ENCODE measurements at regions not wholly inside any gene's neighbourhood (a gene's known extent, or its start where the extent isn't known, plus 50 kb on each side); places are given as distances from the start of the nearest gene placed in this dataset.
"Not testable (repeated sequence)": the region's sequence is repeated elsewhere in the genome, so short reads cannot be mapped to it uniquely, and the experiment has no call there.

GRCh38 chr6:146925846-146926245, 278.4 kb upstream of the STXBP5 start:
- Histone ChIP-seq H3K4me1 (ENCODE audit: insufficient read depth, low read length) (no peaks in the 10 kb centered on the region), H3K4me3 (ENCODE audit: low read length) (no peak overlapping the region), H3K27ac (ENCODE audit: low read length) (no peak overlapping the region), H3K9ac (ENCODE audit: low read depth, low read length) (no peak overlapping the region), H3K27me3 (ENCODE audit: insufficient read depth, low read length) (no peaks in the 10 kb centered on the region), H3K9me3 (ENCODE audit: insufficient read depth, low read depth, low read length) (no peaks in the 10 kb centered on the region), H3K36me3 (ENCODE audit: insufficient read depth, low read depth, low read length) (no peaks in the 10 kb centered on the region)

- H3K36me3 ChIP-seq (ENCODE audit: insufficient read depth, low read depth, low read length) = no peaks in the 10 kb centered on the region
- no peak overlapping the region for H3K9ac ChIP-seq (ENCODE audit: low read depth, low read length)
- H3K4me3 ChIP-seq (ENCODE audit: low read length) = no peak overlapping the region
- H3K4me1 ChIP-seq (ENCODE audit: insufficient read depth, low read length) = no peaks in the 10 kb centered on the region
- no peaks in the 10 kb centered on the region for H3K9me3 ChIP-seq (ENCODE audit: insufficient read depth, low read depth, low read length)
- H3K27me3 ChIP-seq (ENCODE audit: insufficient read depth, low read length) = no peaks in the 10 kb centered on the region
- H3K27ac ChIP-seq (ENCODE audit: low read length) = no peak overlapping the region
These were observed 275.7 kb upstream of the STXBP5 start for GRCh38 chr6:146928503-146928902.

GRCh38 chr6:146931214-146931613, 273.0 kb upstream of the STXBP5 start:
- Histone ChIP-seq H3K4me3 (ENCODE audit: low read length) (no peak overlapping the region), H3K27me3 (ENCODE audit: insufficient read depth, low read length) (no peaks in the 10 kb centered on the region), H3K27ac (ENCODE audit: low read length) (no peak overlapping the region), H3K4me1 (ENCODE audit: insufficient read depth, low read length) (no peaks in the 10 kb centered on the region), H3K36me3 (ENCODE audit: insufficient read depth, low read depth, low read length) (no peaks in the 10 kb centered on the region), H3K9me3 (ENCODE audit: insufficient read depth, low read depth, low read length) (no peaks in the 10 kb centered on the region), H3K9ac (ENCODE audit: low read depth, low read length) (no peak overlapping the region)

GRCh38 chr6:146937316-146937715, 266.9 kb upstream of the STXBP5 start:
- H3K36me3 ChIP-seq (ENCODE audit: insufficient read depth, low read depth, low read length) = no peaks in the 10 kb centered on the region
- H3K27me3 ChIP-seq (ENCODE audit: insufficient read depth, low read length) = no peaks in the 10 kb centered on the region
- H3K27ac ChIP-seq (ENCODE audit: low read length) = no peak overlapping the region
- no peak overlapping the region for H3K4me3 ChIP-seq (ENCODE audit: low read length)
- H3K9ac ChIP-seq (ENCODE audit: low read depth, low read length) = no peak overlapping the region; the same call in 1 of the 2 replicates
- no peaks in the 10 kb centered on the region for H3K4me1 ChIP-seq (ENCODE audit: insufficient read depth, low read length)
- peaks cover under 1% of the 10 kb centered on the region; the same call in 1 of the 2 replicates for H3K9me3 ChIP-seq (ENCODE audit: insufficient read depth, low read depth, low read length)

GRCh38 chr6:146938266-146938665, 266.0 kb upstream of the STXBP5 start:
- no peak overlapping the region for H3K4me3 ChIP-seq (ENCODE audit: low read length)
- no peak overlapping the region for H3K9ac ChIP-seq (ENCODE audit: low read depth, low read length)
- no peaks in the 10 kb centered on the region for H3K27me3 ChIP-seq (ENCODE audit: insufficient read depth, low read length)
- H3K9me3 ChIP-seq (ENCODE audit: insufficient read depth, low read depth, low read length) = peaks cover 4% of the 10 kb centered on the region; the same call in 1 of the 2 replicates
- no peak overlapping the region for H3K27ac ChIP-seq (ENCODE audit: low read length)
- no peaks in the 10 kb centered on the region for H3K36me3 ChIP-seq (ENCODE audit: insufficient read depth, low read depth, low read length)
- H3K4me1 ChIP-seq (ENCODE audit: insufficient read depth, low read length) = no peaks in the 10 kb centered on the region

- H3K9me3 ChIP-seq (ENCODE audit: insufficient read depth, low read depth, low read length); H3K27me3 ChIP-seq (ENCODE audit: insufficient read depth, low read length); H3K4me3 ChIP-seq (ENCODE audit: low read length); H3K36me3 ChIP-seq (ENCODE audit: insufficient read depth, low read depth, low read length); H3K9ac ChIP-seq (ENCODE audit: low read depth, low read length); H3K27ac ChIP-seq (ENCODE audit: low read length); H3K4me1 ChIP-seq (ENCODE audit: insufficient read depth, low read length): not testable (repeated sequence)
These were observed 264.8 kb upstream of the STXBP5 start for GRCh38 chr6:146939456-146939855.

GRCh38 chr6:146943664-146944063, 260.6 kb upstream of the STXBP5 start:
- no peaks in the 10 kb centered on the region for H3K27me3 ChIP-seq (ENCODE audit: insufficient read depth, low read length)

GRCh38 chr6:146944077-146944476, 260.1 kb upstream of the STXBP5 start:
- Histone ChIP-seq H3K27me3 (ENCODE audit: insufficient read depth, low read length) (no peaks in the 10 kb centered on the region), H3K9ac (ENCODE audit: low read depth, low read length) (no peak overlapping the region), H3K4me1 (ENCODE audit: insufficient read depth, low read length) (no peaks in the 10 kb centered on the region), H3K27ac (ENCODE audit: low read length) (no peak overlapping the region), H3K4me3 (ENCODE audit: low read length) (no peak overlapping the region), H3K9me3 (ENCODE audit: insufficient read depth, low read depth, low read length) (peaks cover 4% of the 10 kb centered on the region; the same call in 1 of the 2 replicates), H3K36me3 (ENCODE audit: insufficient read depth, low read depth, low read length) (no peaks in the 10 kb centered on the region)

More at GRCh38 chr6:146943664-146944063, 260.6 kb upstream of the STXBP5 start:
- Histone ChIP-seq H3K4me3 (ENCODE audit: low read length) (no peak overlapping the region), H3K9ac (ENCODE audit: low read depth, low read length) (no peak overlapping the region), H3K36me3 (ENCODE audit: insufficient read depth, low read depth, low read length) (no peaks in the 10 kb centered on the region), H3K4me1 (ENCODE audit: insufficient read depth, low read length) (no peaks in the 10 kb centered on the region), H3K27ac (ENCODE audit: low read length) (no peak overlapping the region), H3K9me3 (ENCODE audit: insufficient read depth, low read depth, low read length) (peaks cover 4% of the 10 kb centered on the region; the same call in 1 of the 2 replicates)

- Histone ChIP-seq H3K4me3 (ENCODE audit: low read length) (no peak overlapping the region), H3K27ac (ENCODE audit: low read length) (no peak overlapping the region), H3K27me3 (ENCODE audit: insufficient read depth, low read length) (no peaks in the 10 kb centered on the region)
These were observed 259.4 kb upstream of the STXBP5 start for GRCh38 chr6:146944809-146945208.

GRCh38 chr6:146946559-146946958, 257.7 kb upstream of the STXBP5 start:
- Histone ChIP-seq H3K27me3 (ENCODE audit: insufficient read depth, low read length) (no peaks in the 10 kb centered on the region), H3K9ac (ENCODE audit: low read depth, low read length) (no peak overlapping the region), H3K36me3 (ENCODE audit: insufficient read depth, low read depth, low read length) (no peaks in the 10 kb centered on the region), H3K9me3 (ENCODE audit: insufficient read depth, low read depth, low read length) (peaks cover 4% of the 10 kb centered on the region; the same call in 1 of the 2 replicates), H3K27ac (ENCODE audit: low read length) (no peak overlapping the region), H3K4me3 (ENCODE audit: low read length) (no peak overlapping the region), H3K4me1 (ENCODE audit: insufficient read depth, low read length) (no peaks in the 10 kb centered on the region)

More at GRCh38 chr6:146944809-146945208, 259.4 kb upstream of the STXBP5 start:
- Histone ChIP-seq H3K4me1 (ENCODE audit: insufficient read depth, low read length) (no peaks in the 10 kb centered on the region), H3K9ac (ENCODE audit: low read depth, low read length) (no peak overlapping the region), H3K9me3 (ENCODE audit: insufficient read depth, low read depth, low read length) (peaks cover 4% of the 10 kb centered on the region; the same call in 1 of the 2 replicates), H3K36me3 (ENCODE audit: insufficient read depth, low read depth, low read length) (no peaks in the 10 kb centered on the region)

- H3K4me3 ChIP-seq (ENCODE audit: low read length) = no peak overlapping the region
- H3K27me3 ChIP-seq (ENCODE audit: insufficient read depth, low read length) = no peaks in the 10 kb centered on the region
- no peak overlapping the region for H3K27ac ChIP-seq (ENCODE audit: low read length)
- H3K36me3 ChIP-seq (ENCODE audit: insufficient read depth, low read depth, low read length) = no peaks in the 10 kb centered on the region
- H3K9me3 ChIP-seq (ENCODE audit: insufficient read depth, low read depth, low read length) = no peaks in the 10 kb centered on the region
- H3K9ac ChIP-seq (ENCODE audit: low read depth, low read length) = no peak overlapping the region
- H3K4me1 ChIP-seq (ENCODE audit: insufficient read depth, low read length) = no peaks in the 10 kb centered on the region
These were observed 255.4 kb upstream of the STXBP5 start for GRCh38 chr6:146948790-146949342.

GRCh38 chr6:146949425-146949824, 254.8 kb upstream of the STXBP5 start:
- no peak overlapping the region for H3K9ac ChIP-seq (ENCODE audit: low read depth, low read length)
- H3K27ac ChIP-seq (ENCODE audit: low read length) = no peak overlapping the region
- no peaks in the 10 kb centered on the region for H3K36me3 ChIP-seq (ENCODE audit: insufficient read depth, low read depth, low read length)

More at GRCh38 chr6:146949425-146949824, 254.8 kb upstream of the STXBP5 start:
- no peaks in the 10 kb centered on the region for H3K4me1 ChIP-seq (ENCODE audit: insufficient read depth, low read length)
- no peaks in the 10 kb centered on the region for H3K9me3 ChIP-seq (ENCODE audit: insufficient read depth, low read depth, low read length)
- no peak overlapping the region for H3K4me3 ChIP-seq (ENCODE audit: low read length)
- H3K27me3 ChIP-seq (ENCODE audit: insufficient read depth, low read length) = no peaks in the 10 kb centered on the region

Measured in iPS-20b (cell line).